Right lung (tissue), 2 donors: ENCODE measurements at regions not wholly inside any gene's neighbourhood (a gene's known extent, or its start where the extent isn't known, plus 50 kb on each side); places are given as distances from the start of the nearest gene placed in this dataset.

Experiments
- DNase-seq, 2 donors: peaks; one replicate each; pipeline ENCODE4 v3.0.0-alpha.2; 2013

GRCh38 chr7:68544851-68545250 is 1053.4 kb upstream of the AUTS2 start:
- DNase-seq, result no peak

DNA sequence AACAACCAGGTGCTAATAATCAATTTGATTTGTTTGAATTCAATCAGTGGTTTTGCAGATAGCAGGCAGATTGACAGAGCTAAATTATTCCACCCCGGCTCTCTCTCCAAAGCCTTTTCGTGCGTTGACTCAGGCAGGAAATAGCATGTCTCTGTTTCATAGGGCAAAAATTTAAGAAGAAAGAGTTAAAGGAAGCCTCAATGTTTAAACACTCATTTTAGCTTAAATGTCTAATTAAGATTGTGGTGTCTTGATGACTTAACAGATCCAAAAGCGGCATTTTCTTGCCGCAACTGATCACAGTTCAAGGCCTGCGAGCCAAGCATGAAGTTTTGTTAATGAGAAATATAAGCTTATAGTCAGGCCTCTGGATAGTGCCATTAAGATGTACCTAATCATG is 1051.1 kb upstream of the AUTS2 start:
- DNase-seq, result no peak

DNA sequence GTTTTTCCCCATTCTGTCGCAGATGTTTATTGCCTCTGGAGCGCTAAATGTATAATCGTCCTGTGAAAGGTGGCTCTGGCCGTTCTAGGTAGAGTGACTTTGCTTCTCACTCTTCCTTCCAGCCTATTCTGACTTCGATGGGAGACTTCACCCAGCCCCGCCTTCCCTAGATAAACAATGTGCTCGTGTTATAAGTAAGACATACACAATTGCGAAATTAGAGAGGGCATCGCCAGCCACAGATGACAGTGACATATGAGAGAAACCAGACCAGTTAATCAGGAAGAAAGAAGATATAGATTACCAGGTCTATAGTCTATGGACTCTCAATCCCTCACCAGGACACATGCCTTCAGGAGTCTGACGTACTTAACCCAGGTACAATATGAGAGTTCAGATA is 1050.5 kb upstream of the AUTS2 start:
- no peak for DNase-seq

DNA sequence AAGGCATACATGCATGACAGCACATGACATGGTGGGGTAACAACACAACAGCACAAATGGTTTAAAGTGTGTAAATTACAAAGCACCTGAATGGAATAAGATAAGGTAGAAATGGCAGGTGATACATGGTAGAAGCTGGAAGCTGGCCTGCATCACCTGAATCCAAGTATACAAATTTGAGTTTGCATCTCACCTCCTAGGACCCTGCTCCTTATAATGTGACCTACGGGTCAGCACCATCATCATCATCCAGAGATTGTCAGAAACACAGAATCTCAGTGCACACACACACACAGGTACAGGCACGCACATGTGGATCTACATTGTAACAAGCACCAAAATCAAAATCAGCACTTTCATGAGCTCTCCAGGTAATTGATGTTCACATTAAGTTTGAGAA is 1048.2 kb upstream of the AUTS2 start:
- no peak for DNase-seq

GRCh38 chr7:68550635-68551034 is 1047.6 kb upstream of the AUTS2 start:
- no peak for DNase-seq

GRCh38 chr7:68556537-68556936 is 1041.7 kb upstream of the AUTS2 start:
- no peak for DNase-seq

DNA sequence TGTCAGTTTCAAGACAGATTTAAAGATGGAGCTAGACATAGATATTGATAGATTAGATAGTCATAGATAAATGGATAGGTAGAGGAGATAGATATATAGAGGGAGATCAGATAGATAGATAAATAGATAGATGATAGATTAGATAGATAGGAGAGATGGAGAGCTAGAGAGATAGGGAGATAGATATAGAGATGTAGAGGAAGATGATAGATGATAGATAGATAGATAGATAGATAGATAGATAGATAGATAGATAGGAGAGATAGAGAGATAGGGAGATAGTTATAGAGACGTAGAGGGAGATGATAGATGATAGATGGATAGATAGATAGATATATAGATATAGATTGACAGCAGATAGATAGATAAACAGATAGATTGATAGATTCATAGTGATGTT is 1038.8 kb upstream of the AUTS2 start:
- no peak for DNase-seq

GRCh38 chr7:68562323-68562899 is 1035.9 kb upstream of the AUTS2 start:
- no peak for DNase-seq

DNA sequence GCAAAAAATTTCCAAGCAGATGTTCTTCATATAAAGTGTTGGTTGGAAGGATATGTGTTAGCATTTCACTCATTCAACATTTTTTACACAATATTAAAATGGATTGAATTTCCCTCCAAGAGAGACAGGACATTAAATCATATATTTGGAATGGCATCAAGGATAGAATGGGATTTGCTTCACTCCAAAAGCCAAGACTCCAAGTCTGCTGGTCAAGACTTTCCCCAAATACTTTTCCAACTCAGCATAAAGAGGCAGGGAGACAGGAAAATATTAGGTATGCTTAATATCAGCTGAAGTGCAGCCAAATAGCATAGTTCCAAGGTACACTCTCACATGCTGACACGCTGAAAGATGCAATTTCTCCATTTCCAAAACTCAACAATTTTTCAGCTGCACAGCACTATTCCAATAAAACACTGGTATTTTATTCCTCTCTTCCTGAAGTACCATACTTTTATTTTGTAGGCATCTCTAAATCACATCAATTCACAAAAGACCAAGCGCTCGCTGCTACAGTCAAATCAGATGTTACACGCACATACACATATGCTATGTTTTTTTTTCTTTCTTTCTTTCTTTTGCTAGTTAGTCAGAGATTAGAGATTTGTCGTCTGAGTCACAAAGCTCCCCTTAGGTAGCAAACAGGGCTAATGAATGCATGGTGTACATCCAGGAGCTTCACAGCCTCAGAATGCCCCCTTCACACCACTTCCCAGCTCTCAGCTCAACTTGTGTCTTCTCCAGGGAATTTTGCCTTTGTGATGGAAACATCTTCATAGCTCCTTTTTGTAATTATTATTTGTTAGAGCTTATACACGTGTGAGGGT is 1033.8 kb upstream of the AUTS2 start:
- no peak for DNase-seq

DNA sequence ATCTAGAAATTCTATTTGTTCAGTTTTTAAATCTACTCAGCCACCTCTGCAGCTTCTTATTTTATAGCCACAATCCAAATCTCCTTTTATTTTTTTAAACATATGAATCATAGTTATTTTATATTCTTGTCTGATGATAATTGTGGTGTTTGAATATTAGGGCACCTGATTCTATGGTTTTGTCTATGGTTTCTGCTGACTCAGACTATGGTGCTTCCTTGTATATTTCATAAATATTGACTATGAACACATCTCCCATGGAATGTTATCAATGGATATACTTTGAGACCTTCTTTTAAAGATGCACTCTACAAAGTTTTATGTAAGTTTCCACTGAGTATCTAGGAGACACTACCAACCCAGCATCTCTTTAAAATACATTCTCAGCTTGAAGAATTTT is 1027.0 kb upstream of the AUTS2 start:
- DNase-seq, result no peak

DNA sequence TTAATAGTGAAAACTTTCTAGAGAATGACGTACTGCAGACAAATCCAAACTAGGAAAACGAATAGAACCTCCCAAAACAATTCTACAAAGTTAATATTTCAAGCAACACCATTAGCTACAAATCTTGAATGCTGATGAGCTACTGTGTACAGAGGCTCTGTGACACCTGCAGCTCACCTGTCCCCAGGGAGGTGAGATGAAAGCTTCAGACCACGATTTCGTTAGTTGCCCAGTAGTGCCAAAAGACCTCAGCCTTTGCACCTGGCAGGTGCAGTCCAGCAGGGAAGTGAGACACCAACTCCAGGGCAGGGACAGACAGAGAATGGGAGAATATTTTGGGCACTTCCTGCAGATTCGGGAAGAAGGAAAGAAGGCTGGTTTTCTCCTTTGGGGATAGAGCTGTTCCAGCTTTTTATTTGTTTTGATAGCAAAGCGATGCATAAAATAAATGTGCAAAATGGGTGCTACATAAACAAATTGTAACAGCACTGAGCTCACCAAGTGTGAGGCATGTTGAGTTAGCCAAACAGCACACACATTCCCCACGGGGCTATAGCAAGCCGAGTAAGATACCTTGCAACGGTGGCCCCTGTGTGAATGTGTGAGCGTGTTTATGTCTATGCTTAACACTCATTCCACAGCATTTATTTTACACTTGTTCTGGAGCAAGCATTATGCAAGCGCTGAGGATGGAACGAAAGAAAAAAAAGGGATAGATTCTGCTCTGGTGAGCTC is 1024.8 kb upstream of the AUTS2 start:
- no peak for DNase-seq

GRCh38 chr7:68576366-68576765 is 1021.9 kb upstream of the AUTS2 start:
- DNase-seq, result no peak

GRCh38 chr7:68581417-68581816 is 1016.9 kb upstream of the AUTS2 start:
- DNase-seq, result no peak

DNA sequence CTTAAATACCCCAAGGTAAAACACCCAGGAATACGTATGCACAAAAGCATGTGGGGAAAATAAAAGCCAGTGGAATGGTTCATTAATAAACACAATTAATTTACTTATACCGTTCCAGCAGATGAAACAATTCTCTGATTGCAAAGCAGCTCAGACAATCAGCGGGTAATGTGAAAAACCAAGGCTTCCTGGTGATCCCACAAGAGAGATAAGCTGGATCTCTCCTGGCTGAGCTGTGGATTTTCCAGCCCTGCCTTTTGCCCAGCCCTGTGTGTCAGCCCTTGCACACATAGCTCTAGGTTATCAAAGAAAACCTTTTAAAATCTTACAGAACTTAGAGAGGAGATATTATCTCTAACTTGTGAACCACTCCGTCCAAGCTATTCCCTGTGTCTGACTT is 1010.7 kb upstream of the AUTS2 start:
- no peak for DNase-seq

- no peak for DNase-seq
These were observed 996.4 kb upstream of the AUTS2 start for GRCh38 chr7:68601826-68602225.

DNA sequence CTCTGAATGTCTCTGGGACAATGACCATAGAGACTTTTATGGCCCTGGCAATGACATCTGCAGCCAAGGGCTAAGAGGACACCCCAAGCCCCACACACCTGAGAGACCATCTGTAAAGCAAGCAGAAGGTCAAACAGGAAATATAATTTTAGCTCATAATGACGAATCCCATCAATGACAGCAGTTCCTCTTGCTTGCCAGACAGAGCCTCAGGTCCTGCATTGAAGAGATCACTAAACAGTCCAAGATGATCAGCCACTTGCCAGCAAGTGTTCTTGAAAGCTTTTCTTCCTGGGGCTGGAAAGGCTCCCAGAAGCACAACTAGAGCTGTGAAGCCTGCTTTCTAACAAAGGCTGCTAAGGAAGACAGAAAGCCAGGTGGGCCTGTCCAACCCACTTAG is 993.7 kb upstream of the AUTS2 start:
- DNase-seq, result no peak

- no peak for DNase-seq
These were observed 987.6 kb upstream of the AUTS2 start for GRCh38 chr7:68610701-68611100.

DNA sequence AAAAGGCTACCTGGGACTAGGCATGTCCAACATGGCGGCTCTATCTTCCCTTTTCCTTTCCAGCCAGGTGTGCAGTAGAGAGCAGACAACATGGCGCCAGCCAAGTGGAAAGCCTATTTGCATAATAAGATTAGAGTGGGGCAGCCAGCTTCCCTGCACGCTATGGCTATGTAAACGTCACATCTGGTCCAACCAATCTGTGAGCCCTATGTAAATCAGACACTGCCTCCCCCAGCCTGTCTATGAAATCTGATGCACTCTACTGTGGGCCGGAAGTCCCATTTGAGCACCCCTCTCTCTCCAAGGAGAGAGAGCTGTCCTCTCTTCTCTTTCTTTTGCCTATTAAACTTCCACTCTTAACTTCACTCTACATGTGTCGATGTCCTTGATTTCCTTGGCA is 984.9 kb upstream of the AUTS2 start:
- peak in 1 of 2 donors; percentile 31 for DNase-seq

- DNase-seq, result peak; percentile 38 to 50
These were observed 984.4 kb upstream of the AUTS2 start for GRCh38 chr7:68613897-68614296.

- peak; percentile 2 to 23 for DNase-seq
These were observed 978.7 kb upstream of the AUTS2 start for GRCh38 chr7:68619526-68619925.

GRCh38 chr7:68622500-68622899 is 975.8 kb upstream of the AUTS2 start:
- DNase-seq, result no peak

- no peak for DNase-seq
These were observed 975.2 kb upstream of the AUTS2 start for GRCh38 chr7:68623030-68623429.

- no peak for DNase-seq
These were observed 970.9 kb upstream of the AUTS2 start for GRCh38 chr7:68627247-68627864.
